ENCODE measurements at regions not wholly inside any gene's neighbourhood (a gene's known extent, or its start where the extent isn't known, plus 50 kb on each side); places are given as distances from the start of the nearest gene placed in this dataset.
"Not testable (repeated sequence)": the region's sequence is repeated elsewhere in the genome, so short reads cannot be mapped to it uniquely, and the experiment has no call there.

DNA sequence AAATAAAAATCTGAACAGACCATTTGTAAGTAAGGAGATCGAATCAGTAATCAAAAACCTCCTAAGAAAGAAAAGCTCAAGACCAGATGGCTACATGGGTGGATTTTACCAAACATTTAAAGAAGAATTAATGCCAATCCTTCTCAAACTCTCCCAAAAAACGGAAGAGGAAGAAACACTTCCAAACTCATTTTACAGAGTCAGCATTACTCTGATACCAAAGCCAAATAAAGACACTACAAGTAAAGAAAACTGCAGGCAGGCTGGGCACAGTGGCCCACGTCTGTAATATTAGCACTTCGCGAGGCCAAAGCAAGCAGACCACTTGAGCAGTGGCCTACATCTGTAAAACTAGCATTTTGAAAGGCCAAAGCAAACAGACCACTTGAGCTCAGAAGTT lies 159.8 kb downstream of the DPY19L2 start:
- no peak for DNase-seq (ENCODE audit: low spot score)

DNA sequence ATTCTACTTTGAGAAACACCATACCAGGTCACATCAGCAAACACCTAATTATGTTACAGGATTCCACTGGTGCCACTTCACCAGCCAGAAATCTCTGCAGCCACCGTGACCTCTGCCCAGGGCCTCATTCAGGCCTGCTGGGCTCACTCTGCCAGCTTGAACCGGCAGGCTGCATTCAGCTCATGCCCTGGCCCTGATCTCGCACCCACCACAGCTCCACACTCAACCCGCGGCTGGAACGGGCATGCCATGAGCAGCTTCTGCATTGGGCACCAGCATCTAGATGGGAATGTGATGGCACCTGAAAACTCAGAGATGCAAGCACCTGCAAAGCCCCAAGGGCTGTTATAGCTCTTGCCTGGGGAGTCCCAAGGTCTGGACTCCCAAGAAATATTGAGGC lies 168.7 kb downstream of the DPY19L2 start:
- no peak for DNase-seq (ENCODE audit: low spot score)

DNA sequence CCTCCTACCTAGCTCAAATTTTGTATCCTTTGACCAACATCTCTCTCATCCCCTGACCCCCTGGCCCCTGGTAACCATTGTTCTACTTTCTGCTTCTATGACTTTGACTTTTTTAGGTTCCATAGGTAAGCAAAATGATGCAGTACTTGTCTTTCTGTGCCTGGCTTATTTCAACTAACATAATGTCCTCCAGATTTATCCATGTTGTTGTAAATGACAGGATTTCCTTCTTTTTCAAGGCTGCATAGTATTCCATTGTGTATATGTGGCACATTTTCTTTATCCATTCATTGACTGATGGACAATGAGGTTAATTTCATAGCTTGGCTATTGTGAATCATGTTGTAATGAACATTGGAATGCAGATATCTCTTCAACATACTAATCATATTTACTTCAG lies 170.1 kb downstream of the DPY19L2 start:
- no peak for DNase-seq (ENCODE audit: low spot score)

DNA sequence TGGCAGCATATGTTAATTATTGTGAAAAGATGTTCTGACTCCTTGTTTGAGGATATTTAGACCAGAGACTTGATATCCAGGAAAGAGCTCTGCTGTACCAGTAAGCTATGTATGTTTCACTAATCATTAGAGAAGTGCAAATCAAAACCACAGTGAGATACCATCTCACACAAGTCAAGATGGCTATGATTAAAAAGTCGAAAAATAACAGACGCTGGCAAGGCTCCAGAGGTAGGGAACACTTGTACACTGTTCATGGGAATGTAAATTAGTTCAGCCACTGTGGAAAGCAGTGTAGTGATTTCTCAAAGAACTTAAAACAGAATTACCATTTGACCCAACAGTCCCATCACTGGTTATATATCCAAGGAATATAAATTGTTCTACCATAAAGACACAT lies 171.6 kb downstream of the DPY19L2 start:
- no peak for DNase-seq (ENCODE audit: low spot score)

DNA sequence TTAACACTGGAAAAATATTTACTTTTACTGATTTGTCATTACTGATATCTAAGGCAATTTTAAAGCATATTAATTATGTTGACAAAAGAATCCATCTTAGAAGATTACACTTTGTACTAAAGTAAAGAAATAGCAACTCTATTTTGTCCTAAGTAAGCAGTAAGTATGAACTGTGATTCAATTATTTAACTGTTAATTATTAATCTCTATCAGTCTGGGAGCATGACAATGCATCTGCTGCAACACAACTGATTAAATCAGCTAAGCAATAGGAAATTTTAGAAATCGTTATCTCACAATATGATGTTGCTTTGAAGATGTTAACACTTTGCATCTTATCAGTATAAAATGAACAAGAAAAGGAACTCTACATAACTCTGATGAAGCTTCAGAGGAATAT lies 172.3 kb downstream of the DPY19L2 start:
- no peak for DNase-seq (ENCODE audit: low spot score)

DNA sequence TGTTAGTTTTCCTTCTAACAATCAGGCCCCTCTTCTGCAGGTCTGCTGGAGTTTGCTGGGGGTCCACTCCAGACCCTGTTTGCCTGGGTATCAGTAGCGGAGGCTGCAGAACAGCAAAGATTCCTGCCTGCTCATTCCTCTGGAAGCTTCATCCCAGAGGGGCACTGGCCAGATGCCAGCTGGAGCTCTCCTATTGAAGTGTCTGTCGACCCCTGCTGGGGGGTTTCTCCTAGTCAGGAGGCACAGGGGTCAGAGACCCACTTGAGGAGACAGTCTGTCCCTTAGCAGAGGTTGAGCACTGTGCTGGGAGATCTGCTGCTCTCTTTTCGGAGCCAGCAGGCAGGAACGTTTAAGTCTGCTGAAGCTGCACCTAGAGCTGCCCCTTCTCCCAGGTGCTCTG lies 174.9 kb downstream of the DPY19L2 start:
- DNase-seq (ENCODE audit: low spot score), result not testable (repeated sequence)

DNA sequence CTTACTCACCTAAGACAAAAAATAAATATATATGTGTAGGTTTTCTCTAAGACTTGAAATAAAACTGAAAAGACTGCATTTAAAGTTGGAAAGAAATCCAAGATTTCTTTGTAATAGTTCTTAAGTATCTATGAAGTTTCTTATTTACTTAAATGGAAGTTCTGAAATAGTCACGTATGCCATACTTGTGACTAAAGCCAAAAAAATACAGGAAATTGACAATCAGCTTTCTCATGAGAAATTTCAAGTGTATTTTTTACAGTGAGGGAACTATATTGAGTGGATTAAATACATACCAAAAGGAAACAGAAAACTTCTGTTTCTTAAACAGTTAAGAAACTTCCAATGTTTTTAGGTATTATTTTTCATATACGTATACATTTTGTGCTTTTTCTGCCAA lies 188.1 kb downstream of the DPY19L2 start:
- no peak for DNase-seq (ENCODE audit: low spot score)

DNA sequence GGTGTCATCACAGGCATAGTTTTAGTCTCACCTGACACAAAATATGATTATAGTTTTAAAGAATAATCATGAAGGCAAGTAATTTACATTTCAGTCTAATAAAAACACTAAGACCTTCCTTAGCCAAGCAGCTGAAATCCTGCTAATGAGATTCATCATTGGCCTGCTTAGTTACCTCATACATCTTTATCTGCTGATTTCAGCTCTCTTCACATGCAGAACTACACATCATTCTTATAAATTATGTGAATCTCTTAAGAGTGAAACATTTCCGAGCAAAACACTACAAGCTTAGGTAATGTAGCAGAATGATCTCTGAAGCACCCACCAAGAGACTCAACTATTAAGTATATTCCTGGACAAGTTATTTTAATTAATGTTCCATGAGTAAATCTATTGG lies 198.1 kb downstream of the DPY19L2 start:
- DNase-seq (ENCODE audit: low spot score), result no peak

DNA sequence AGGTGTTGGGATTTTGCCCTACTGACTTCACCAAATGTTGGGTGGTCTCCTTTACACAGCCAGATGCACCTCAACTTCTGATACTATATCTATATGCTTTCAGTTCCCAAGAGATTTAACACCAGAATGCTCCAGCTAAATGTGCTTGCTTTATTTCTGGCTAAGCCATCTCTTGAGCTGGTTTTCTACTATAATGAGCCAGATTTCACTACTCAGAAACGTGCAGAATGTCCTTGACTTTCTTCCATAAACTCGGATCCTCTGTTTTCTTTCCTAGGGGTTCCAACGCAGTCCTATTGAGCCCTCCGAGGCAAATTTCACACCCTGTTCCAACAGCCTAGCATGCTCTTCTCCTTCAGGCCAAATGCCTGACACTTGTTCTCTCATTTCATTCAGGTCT lies 200.3 kb downstream of the DPY19L2 start:
- DNase-seq (ENCODE audit: low spot score), result no peak

DNA sequence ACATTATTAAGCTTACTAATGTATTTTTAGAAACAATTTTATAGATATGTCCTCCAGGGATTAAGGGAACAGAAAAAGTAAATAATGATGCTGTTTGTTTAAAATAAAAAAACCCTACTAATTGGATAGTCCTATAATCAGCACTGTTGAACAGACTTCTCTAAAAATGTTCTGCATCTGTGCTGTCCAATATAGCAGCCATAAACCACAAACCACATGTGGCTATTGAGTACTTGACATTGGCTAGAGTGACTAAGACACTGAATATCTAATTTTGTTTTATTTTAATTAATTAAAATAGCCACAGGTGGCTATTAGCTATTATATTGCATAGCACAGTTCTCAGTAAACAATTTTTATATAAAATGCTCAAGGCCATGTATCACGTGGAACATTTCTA lies 210.4 kb downstream of the DPY19L2 start:
- no peak for DNase-seq (ENCODE audit: low spot score)

DNA sequence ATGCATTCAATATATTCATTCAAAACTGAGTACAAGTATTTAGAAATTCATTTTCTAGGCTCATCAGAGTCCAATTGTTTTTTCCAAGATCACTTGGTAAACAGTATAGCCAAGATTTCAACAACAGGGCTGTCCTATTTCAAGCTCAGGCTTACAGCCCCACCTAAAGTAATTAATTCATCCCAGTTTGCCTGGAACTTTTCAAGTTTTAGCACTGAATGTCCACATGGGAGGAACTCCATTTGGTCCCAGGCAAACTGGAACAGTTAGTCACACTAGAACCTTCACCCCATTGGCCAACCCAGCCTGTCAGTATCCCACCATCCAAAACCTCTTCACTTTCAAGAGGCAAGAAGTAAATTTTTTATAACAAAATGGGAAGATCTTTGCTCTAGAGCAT lies 210.9 kb downstream of the DPY19L2 start:
- DNase-seq (ENCODE audit: low spot score), result no peak

DNA sequence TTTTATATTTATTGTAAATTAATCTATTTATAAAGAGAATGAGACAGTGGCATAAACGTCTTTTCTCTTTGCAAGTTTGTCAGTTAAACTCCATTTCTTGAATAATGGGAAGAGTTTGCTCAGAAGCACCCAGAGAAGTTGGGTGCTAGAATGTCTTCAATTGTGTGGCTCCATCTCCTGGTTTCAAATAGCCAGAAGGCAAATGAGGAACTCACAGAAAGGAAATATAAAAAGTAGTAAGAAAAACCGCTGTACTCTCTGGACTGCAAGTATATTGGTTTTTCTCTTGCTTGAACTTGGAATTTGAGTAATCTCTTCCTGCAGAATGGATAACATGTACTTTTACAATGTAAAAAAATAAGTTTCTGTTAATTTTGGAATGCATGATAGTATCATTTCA lies 217.5 kb downstream of the DPY19L2 start:
- DNase-seq (ENCODE audit: low spot score), result no peak

DNA sequence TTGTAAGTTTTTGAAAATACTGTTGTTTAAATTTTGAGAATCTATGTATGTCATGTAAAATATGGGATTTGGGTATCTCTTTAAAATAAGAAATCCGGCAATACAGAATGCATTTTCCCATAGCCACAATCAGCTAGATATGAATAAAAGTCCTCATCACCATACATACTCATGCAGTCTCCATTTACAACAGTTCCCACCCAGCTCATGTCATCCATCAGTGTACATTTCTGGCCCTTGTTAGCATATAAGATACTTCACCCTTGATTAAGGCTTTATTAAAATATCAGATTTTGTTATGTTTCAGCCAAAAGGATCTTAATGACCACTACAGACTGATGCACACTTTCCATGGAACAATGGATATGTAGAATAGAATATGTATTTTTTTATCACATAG lies 218.0 kb downstream of the DPY19L2 start:
- no peak for DNase-seq (ENCODE audit: low spot score)

DNA sequence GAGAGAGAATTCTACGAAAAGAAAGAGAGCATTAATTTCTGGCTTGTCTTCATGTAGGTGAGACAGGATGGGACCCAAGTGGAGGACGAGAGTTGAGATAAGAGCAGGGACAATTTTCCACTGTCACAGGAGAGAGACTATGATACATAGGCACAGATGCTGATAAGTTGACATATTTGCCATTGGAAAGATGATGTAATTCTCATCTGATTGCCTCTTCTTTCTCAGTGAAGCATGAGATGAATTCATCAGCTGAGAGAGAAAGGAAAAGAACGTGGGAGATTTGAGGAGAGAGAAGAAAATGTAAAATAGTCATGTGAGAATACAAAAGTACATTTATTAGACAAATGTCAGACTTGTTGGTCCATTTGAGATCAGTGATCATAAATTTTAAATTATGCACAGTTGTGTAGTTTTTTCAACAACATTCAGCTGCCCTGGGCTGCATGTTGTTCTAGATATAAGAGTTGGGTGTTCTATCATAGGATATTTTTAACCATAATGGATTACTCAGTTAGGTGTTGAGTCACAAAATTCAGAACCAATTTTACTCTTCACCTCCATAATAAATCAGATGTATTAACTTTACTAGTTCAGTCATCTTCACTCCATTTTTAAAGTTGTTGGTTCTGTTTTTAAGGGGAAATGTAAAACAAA lies 222.9 kb downstream of the DPY19L2 start:
- DNase-seq (ENCODE audit: low spot score), result no peak

DNA sequence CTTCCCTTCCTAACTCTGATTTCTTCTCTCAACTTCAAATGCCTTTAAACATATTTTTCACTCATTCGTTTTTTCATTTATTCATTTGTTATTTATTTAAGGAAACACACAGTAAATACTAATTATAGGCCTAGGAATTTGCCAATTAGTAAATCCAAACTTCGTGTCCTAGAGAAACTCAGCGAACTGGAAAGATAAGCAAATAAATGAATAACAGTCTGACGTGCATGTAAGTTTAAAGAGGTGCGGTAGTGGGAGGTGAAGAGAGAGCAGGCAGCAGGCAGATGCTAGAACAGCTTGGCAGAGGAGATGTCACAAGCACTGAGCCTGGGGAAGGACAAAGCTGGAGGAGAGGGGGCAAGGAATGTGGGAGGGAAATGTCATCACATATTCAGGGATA lies 228.2 kb downstream of the DPY19L2 start:
- DNase-seq (ENCODE audit: low spot score), result no peak

DNA sequence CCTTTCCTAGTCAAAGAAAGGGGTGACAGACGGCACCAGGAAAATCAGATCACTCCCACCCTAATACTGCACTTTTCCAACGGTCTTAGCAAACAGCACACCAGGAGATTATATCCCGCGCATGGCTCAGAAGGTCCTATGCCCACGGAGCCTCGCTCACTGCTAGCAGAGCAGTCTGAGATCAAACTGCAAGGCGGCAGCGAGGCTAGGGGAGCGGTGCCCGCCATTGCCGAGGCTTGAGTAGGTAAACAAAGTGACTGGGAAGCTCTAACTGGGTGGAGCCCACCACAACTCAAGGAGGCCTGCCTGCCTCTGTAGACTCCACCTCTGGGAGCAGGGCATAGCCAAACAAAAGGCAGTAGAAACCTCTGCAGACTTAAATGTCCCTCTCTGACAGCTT lies 233.9 kb downstream of the DPY19L2 start:
- DNase-seq (ENCODE audit: low spot score), result not testable (repeated sequence)

DNA sequence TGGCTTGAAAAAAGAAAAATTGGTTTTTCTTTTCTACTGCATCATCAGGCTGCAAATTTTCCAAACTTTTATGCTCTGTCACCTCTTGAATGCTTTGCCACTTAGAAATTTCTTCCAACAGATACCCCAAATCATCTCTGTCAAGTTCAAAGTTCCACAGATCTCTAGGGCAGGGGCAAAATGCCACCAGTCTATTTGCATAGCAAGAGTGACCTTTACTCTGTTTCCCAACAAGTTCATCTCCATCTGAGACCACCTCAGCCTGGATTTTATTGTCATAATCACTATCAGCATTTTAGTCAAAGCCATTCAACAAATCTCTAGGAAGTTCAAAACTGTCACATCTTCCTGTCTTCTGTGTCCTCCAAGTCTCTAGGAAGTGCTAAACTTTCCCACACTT lies 240.3 kb downstream of the DPY19L2 start:
- DNase-seq (ENCODE audit: low spot score), result not testable (repeated sequence)

DNA sequence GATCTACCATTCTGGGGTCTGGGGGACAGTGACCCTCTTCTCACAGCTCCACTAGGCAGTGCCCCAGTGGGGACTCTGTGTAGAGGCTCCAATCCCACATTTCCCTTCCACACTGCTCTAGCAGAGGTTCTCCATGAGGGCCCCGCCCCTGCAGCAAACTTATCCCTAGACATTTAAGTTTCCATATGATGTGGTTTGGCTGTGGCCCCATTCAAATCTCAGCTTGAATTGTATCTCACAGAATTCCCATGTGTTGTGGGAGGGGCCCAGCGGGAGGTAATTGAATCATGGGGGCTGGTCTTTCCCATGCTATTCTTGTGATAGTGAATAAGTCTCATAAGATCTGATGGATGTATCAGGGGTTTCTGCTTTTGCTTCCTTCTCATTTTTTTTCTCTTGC lies 241.3 kb downstream of the DPY19L2 start:
- DNase-seq (ENCODE audit: low spot score), result not testable (repeated sequence)

DNA sequence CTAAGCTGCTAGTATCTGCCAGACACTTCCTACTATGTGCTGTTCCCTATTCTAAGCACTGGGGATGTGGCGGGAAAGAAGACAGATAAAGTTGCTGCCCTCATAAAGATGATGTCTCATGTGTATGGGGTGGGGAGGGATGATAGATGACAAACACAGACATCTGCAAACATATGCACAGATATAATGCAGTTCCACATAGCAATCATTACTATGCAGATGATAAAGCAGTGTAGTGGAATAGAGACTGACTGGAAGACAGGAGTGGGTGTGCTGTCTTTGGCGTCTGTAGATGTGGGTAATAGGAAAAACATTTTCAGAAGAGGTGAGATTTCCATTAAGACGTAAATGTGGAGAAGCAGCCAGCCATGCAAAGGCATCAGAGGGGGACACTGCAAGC lies 243.6 kb downstream of the DPY19L2 start:
- no peak for DNase-seq (ENCODE audit: low spot score)

DNA sequence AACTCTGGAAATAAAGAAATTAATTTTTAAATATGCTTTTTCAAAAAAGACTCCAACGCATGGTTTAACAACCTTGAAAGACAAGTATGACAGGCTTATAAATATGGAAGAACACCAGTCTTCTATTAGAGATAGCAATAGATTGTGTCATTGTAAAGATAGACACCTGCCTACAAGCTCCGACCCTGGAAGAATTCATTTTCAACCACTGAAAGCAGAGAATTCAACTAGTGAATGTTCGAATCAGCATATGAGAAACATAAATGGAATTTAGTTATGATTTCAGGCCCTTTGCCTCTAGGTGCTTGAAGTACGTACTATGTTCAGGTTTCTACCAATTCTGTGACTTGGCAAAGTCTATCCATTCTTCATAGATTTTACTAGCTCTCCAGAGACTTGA lies 244.5 kb downstream of the DPY19L2 start:
- DNase-seq (ENCODE audit: low spot score), result no peak

DNA sequence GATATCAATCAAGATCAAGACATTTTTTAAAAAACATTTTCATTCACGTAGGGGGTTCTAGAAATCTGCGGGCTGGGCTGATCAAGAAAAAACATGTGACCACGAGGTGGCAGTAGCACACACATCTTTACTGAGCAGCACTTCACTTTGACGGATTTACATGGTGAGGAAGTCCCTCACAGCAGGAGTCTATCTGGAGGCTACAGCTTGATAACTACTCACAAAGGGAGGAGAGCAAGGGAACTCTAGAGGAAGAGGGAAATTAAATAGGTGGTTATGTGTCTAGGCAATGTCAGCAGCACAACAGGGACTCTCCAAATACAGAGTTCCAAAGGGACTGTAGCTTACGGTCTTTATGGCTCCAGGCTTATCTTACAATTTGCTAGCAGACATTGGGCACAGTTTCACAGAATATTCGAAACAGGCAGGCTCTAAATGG lies 248.1 kb downstream of the DPY19L2 start:
- no peak for DNase-seq (ENCODE audit: low spot score)

DNA sequence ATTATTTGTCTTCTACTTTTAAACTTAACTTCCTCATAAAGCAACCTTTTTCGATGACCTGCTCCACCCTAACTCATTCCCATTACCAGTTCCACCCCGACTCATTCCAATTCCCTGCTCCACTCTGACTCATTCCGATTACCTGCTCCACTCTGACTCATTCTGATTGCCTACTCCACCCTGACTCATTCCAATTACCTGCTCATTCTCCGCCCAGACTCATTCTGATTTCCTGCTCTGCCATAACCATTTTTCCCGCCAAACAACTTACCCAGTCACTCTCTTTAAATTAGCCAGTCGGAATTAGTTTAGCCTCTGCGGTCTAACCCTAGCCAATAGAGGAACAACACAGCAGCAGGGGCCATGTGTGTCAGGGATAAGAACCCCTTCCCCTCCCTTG lies 249.1 kb downstream of the DPY19L2 start:
- DNase-seq (ENCODE audit: low spot score), result peak; percentile 54

DNA sequence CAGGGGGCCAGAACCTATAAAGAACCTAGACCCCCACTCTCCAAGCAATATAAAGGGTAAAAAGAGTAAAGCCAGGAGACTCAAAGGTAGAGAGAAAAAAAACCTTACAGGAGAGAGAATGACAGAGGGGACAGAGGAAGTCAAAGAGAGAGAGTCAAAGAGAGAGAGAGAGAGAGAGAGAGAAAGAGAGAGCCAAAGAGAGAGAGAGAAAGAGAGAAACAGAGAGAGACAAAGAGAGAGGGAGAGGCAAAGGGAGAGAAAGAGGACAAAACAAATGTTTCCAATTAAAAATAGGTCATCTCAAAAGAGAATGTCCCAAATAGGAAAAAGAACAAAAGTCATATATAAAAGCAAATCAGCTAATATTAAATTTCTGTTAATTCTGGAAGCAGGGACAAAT lies 251.5 kb downstream of the DPY19L2 start:
- no peak for DNase-seq (ENCODE audit: low spot score)

DNA sequence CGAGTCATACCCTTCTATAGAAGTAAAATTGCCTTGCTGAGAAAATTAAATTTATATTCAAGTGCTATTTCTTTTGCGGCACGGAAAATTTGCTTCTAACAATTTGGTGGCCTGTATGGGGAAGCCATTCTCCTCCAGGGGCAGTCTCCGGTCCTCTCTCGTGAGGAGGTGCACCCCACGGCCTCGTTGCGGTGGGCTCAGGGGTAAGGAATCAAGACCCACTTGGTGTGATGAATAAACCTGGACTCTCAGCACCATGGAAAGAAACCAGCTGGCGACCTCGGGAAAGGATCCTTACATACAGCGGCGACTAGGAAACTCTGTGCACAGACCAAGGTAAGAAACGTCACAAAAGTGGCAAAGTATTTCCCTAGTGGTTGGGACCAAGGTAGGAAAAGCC lies 252.9 kb downstream of the DPY19L2 start:
- DNase-seq (ENCODE audit: low spot score), result no peak

DNA sequence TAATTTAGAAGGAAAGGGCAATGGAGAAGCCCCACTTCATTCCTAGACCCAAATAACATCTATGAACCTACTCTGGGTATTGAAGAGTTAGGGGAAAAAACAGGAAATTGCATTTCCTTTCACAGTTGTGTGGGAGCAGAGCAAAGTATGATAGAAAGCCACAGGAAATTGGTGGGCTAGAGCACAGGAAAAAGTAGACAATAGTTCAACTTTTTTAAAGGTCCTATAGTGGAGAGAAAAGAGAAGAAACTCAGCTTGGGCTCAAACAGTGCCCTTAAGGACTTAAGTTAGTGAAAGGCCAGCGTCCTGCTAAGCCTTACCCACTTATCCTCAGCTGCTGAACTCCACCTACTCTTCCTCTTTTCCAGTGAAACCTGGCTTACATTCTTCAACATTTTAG lies 258.1 kb downstream of the DPY19L2 start:
- no peak for DNase-seq (ENCODE audit: low spot score)

Measured in mucosa of gallbladder (tissue), 1 donor.